Osteoblast (primary cell): ENCODE measurements at regions not wholly inside any gene's neighbourhood (a gene's known extent, or its start where the extent isn't known, plus 50 kb on each side); places are given as distances from the start of the nearest gene placed in this dataset.

Experiments
- DNase-seq: peaks from one replicate; pipeline ENCODE4 v3.0.0; 2011; ENCODE audit warnings: low spot score, mixed read lengths; ENCODE audit not compliant: insufficient read length; ENCODE audit errors: missing footprints
- H2AFZ ChIP-seq: 2 replicates; pipeline ENCODE4 v1.6.0; 2011; ENCODE audit warnings: mild to moderate bottlenecking, low read length
- H3K27ac ChIP-seq: 2 replicates; pipeline ENCODE4 v1.5.1; 2011; ENCODE audit warnings: mild to moderate bottlenecking, low read depth, low read length, moderate library complexity
- H3K27me3 ChIP-seq: 2 replicates; pipeline ENCODE4 v1.6.0; 2012; ENCODE audit warnings: mild to moderate bottlenecking, control low read depth, inconsistent platforms, low read length, moderate library complexity; ENCODE audit not compliant: insufficient read depth
- H3K36me3 ChIP-seq: 2 replicates; pipeline ENCODE4 v1.5.1; 2011; ENCODE audit warnings: mild to moderate bottlenecking, low read length, control low read depth, moderate library complexity; ENCODE audit not compliant: insufficient read depth
- H3K4me1 ChIP-seq: 2 replicates; pipeline ENCODE4 v1.5.1; 2011; ENCODE audit warnings: mild to moderate bottlenecking, low read length, control low read depth, moderate library complexity; ENCODE audit not compliant: insufficient read depth
- H3K4me2 ChIP-seq: 2 replicates; pipeline ENCODE4 v1.6.0; 2011; ENCODE audit warnings: mild to moderate bottlenecking, low read length; ENCODE audit not compliant: insufficient read depth
- H3K4me3 ChIP-seq: fragments of 200-600 bp; sonication (generic); 3 replicates; pipeline ENCODE4 v1.5.1; 2012; ENCODE audit warnings: mild to moderate bottlenecking, low read length, inconsistent platforms; ENCODE audit not compliant: insufficient read depth
- H3K79me2 ChIP-seq: 2 replicates; pipeline ENCODE4 v1.6.0; 2012; ENCODE audit warnings: mild to moderate bottlenecking, low read length, control low read depth, inconsistent platforms; ENCODE audit not compliant: insufficient read depth
- H3K9me3 ChIP-seq: 2 replicates; pipeline ENCODE4 v1.5.1; 2011; ENCODE audit warnings: low read depth, low read length, control low read depth
- H4K20me1 ChIP-seq: 2 replicates; pipeline ENCODE4 v1.6.0; 2012; ENCODE audit warnings: mild to moderate bottlenecking, low read length, control low read depth; ENCODE audit not compliant: insufficient read depth
- CTCF ChIP-seq: IDR thresholded peaks from 2 replicates; pipeline ENCODE4 v1.5.1; 2011; ENCODE audit warnings: mild to moderate bottlenecking, low read depth, low read length, moderate library complexity; ENCODE audit errors: extremely low read depth

GRCh38 chr21:30057108-30057507, 109.5 kb downstream of the CLDN17 start:
- no peak overlapping the region for H3K27ac ChIP-seq
- DNase-seq: no peak
- no peaks in the 10 kb centered on the region for H3K9me3 ChIP-seq
- H4K20me1 ChIP-seq: no peaks in the 10 kb centered on the region
- no peaks in the 10 kb centered on the region for H3K79me2 ChIP-seq
- no peak overlapping the region for H3K4me3 ChIP-seq
- no peaks in the 10 kb centered on the region for H3K4me1 ChIP-seq
- H2AFZ ChIP-seq: no peak overlapping the region
- no peaks in the 10 kb centered on the region for H3K36me3 ChIP-seq
- TF ChIP-seq CTCF: no peak
- no peaks in the 10 kb centered on the region for H3K27me3 ChIP-seq
- no peak overlapping the region for H3K4me2 ChIP-seq

- no peaks in the 10 kb centered on the region for H3K79me2 ChIP-seq
- H3K27me3 ChIP-seq: no peaks in the 10 kb centered on the region
- no peak overlapping the region for H3K27ac ChIP-seq
- H2AFZ ChIP-seq: no peak overlapping the region
- TF ChIP-seq CTCF: no peak
- no peaks in the 10 kb centered on the region for H3K36me3 ChIP-seq
- no peak for DNase-seq
- no peak overlapping the region for H3K4me2 ChIP-seq
- no peaks in the 10 kb centered on the region for H4K20me1 ChIP-seq
- H3K4me1 ChIP-seq: no peaks in the 10 kb centered on the region
- no peaks in the 10 kb centered on the region for H3K9me3 ChIP-seq
- H3K4me3 ChIP-seq: no peak overlapping the region
Observed at GRCh38 chr21:30048570-30048969, 108.8 kb upstream of the GRIK1 start.

GRCh38 chr21:30044447-30045064, 104.8 kb upstream of the GRIK1 start:
- Histone ChIP-seq H3K4me3 (no peak overlapping the region), H3K27ac (no peak overlapping the region), H3K79me2 (no peaks in the 10 kb centered on the region), H3K4me2 (no peak overlapping the region), H3K9me3 (no peaks in the 10 kb centered on the region), H3K27me3 (no peaks in the 10 kb centered on the region), H3K36me3 (no peaks in the 10 kb centered on the region), H2AFZ (no peak overlapping the region), H3K4me1 (no peaks in the 10 kb centered on the region), H4K20me1 (no peaks in the 10 kb centered on the region)
- DNase-seq: no peak
- TF ChIP-seq CTCF: peak; percentile 82

- no peaks in the 10 kb centered on the region for H3K4me1 ChIP-seq
- no peaks in the 10 kb centered on the region for H3K36me3 ChIP-seq
- no peaks in the 10 kb centered on the region for H3K79me2 ChIP-seq
- no peak overlapping the region for H3K4me2 ChIP-seq
- no peak overlapping the region for H3K4me3 ChIP-seq
- no peak overlapping the region for H3K27ac ChIP-seq
- H3K9me3 ChIP-seq: no peaks in the 10 kb centered on the region
- no peaks in the 10 kb centered on the region for H4K20me1 ChIP-seq
- H3K27me3 ChIP-seq: no peaks in the 10 kb centered on the region
- TF ChIP-seq CTCF: no peak
- H2AFZ ChIP-seq: no peak overlapping the region
- no peak for DNase-seq
Observed at GRCh38 chr21:30042443-30042842, 102.6 kb upstream of the GRIK1 start.
